Naive B cell (primary cell): ENCODE measurements at regions not wholly inside any gene's neighbourhood (a gene's known extent, or its start where the extent isn't known, plus 50 kb on each side); places are given as distances from the start of the nearest gene placed in this dataset.
A peak's percentile ranks its signal among the peaks of the same experiment; 100 is the strongest.

ENCODE experiments used
- ATAC-seq, 2 donors: fragments of 150-1000 bp; cut with Tn5 transposase; 2 replicates each; pipeline ENCODE4 v1.10.0; 2021; ENCODE audit warnings: low read depth in 2 of 2, mild to moderate bottlenecking in 2 of 2, moderate library complexity in 2 of 2
- DNase-seq: peaks from one replicate; pipeline ENCODE4 v3.0.0; 2022
- H3K27ac Mint-ChIP-seq, 6 donors: one replicate each; pipeline ENCODE4 v1.8.0; 2020 to 2022; ENCODE audit warnings: mild to moderate bottlenecking in 6 of 6, mixed read lengths in 6 of 6, moderate library complexity in 5 of 6, inconsistent platforms in 2 of 6
- H3K27me3 Mint-ChIP-seq, 3 donors: one replicate each; pipeline ENCODE4 v1.8.0; 2021 to 2022; ENCODE audit warnings: mixed read lengths in 3 of 3, mild to moderate bottlenecking in 1 of 3
- H3K36me3 Mint-ChIP-seq, 2 donors: one replicate each; pipeline ENCODE4 v1.8.0; 2020 to 2022; ENCODE audit warnings: mixed read lengths in 2 of 2, inconsistent platforms in 1 of 2, mild to moderate bottlenecking in 1 of 2
- H3K4me1 Mint-ChIP-seq, 3 donors: one replicate each; pipeline ENCODE4 v1.8.0; 2020 to 2022; ENCODE audit warnings: mixed read lengths in 3 of 3, inconsistent platforms in 1 of 3, mild to moderate bottlenecking in 1 of 3, moderate library complexity in 1 of 3
- H3K4me3 Mint-ChIP-seq, 8 donors: one replicate each; pipeline ENCODE4 v1.8.0; 2020 to 2022; ENCODE audit warnings: mild to moderate bottlenecking in 8 of 8, mixed read lengths in 8 of 8, moderate library complexity in 8 of 8, inconsistent platforms in 2 of 8
- H3K9me3 Mint-ChIP-seq, 7 donors: one replicate each; pipeline ENCODE4 v1.8.0; 2020 to 2022; ENCODE audit warnings: mixed read lengths in 7 of 7, mild to moderate bottlenecking in 5 of 7, inconsistent platforms in 2 of 7, moderate library complexity in 1 of 7

- Mint-ChIP-seq H3K27me3 (peaks cover 0 to 8% (median 0%) of the 10 kb centered on the region in 3 donors), H3K36me3 (no peaks in the 10 kb centered on the region), H3K27ac (no peak overlapping the region), H3K4me3 (no peak overlapping the region), H3K9me3 (peaks cover 0 to 14% (median 5%) of the 10 kb centered on the region in 7 donors), H3K4me1 (no peaks in the 10 kb centered on the region)
- ATAC-seq: no peak
- DNase-seq: no peak
Observed at GRCh38 chrX:76228499-76228898, 55.6 kb downstream of the PBDC1 start.

- Mint-ChIP-seq H3K27ac (no peak overlapping the region), H3K27me3 (no peaks in the 10 kb centered on the region), H3K9me3 (no peaks in the 10 kb centered on the region), H3K36me3 (no peaks in the 10 kb centered on the region), H3K4me3 (no peak overlapping the region), H3K4me1 (peaks cover 4 to 10% (median 9%) of the 10 kb centered on the region in 3 donors)
- ATAC-seq (no peak), DNase-seq (no peak)
Observed at GRCh38 chrX:76248901-76249300, 76.0 kb downstream of the PBDC1 start.

GRCh38 chrX:76253432-76253831, 80.6 kb downstream of the PBDC1 start:
- Mint-ChIP-seq H3K27ac (peak overlapping the region in 1 of 6 donors; percentile 8), H3K36me3 (no peaks in the 10 kb centered on the region), H3K9me3 (no peaks in the 10 kb centered on the region), H3K4me1 (peaks cover 0 to 4% (median 4%) of the 10 kb centered on the region in 3 donors), H3K27me3 (peaks cover 0 to 5% (median 0%) of the 10 kb centered on the region in 3 donors), H3K4me3 (no peak overlapping the region)
- DNase-seq (peak; percentile 33), ATAC-seq (peak; percentile 59 to 67)

- peak; percentile 16 for DNase-seq
- no peak overlapping the region for H3K27ac Mint-ChIP-seq
- no peak overlapping the region for H3K4me3 Mint-ChIP-seq
- peaks cover 0 to 4% (median 0%) of the 10 kb centered on the region in 7 donors for H3K9me3 Mint-ChIP-seq
- H3K27me3 Mint-ChIP-seq: no peaks in the 10 kb centered on the region
- H3K4me1 Mint-ChIP-seq: no peaks in the 10 kb centered on the region
- no peaks in the 10 kb centered on the region for H3K36me3 Mint-ChIP-seq
- ATAC-seq: peak in 1 of 2 donors; percentile 30
Observed at GRCh38 chrX:76279007-76279406, 106.1 kb downstream of the PBDC1 start.
